Central memory CD8-positive, alpha-beta T cell (primary cell): ENCODE measurements at regions not wholly inside any gene's neighbourhood (a gene's known extent, or its start where the extent isn't known, plus 50 kb on each side); places are given as distances from the start of the nearest gene placed in this dataset.

Experiments used
- ATAC-seq: fragments of 150-1000 bp; cut with Tn5 transposase; replicated peaks from 2 replicates; pipeline ENCODE4 v1.10.0; 2022; ENCODE audit warnings: mild to moderate bottlenecking, moderate FRiP score, moderate number of reproducible peaks; ENCODE audit not compliant: poor library complexity, severe bottlenecking; ENCODE audit errors: extremely low read depth
- DNase-seq, 2 donors: peaks; one replicate each; pipeline ENCODE4 v3.0.0; 2021; ENCODE audit warnings: low spot score in 2 of 2
- H3K27ac Mint-ChIP-seq: one replicate; pipeline ENCODE4 v1.8.0; 2022; ENCODE audit warnings: low read depth, mild to moderate bottlenecking, moderate library complexity, mixed read lengths
- H3K27me3 Mint-ChIP-seq: one replicate; pipeline ENCODE4 v1.8.0; 2022; ENCODE audit warnings: mixed read lengths
- H3K36me3 Mint-ChIP-seq: one replicate; pipeline ENCODE4 v1.8.0; 2022; ENCODE audit warnings: mild to moderate bottlenecking, moderate library complexity, mixed read lengths; ENCODE audit not compliant: insufficient read depth
- H3K4me1 Mint-ChIP-seq: one replicate; pipeline ENCODE4 v1.8.0; 2022; ENCODE audit warnings: mixed read lengths
- H3K4me3 Mint-ChIP-seq: one replicate; pipeline ENCODE4 v1.8.0; 2022; ENCODE audit warnings: mild to moderate bottlenecking, moderate library complexity, mixed read lengths
- H3K9me3 Mint-ChIP-seq: one replicate; pipeline ENCODE4 v1.8.0; 2022; ENCODE audit warnings: mixed read lengths

- peaks cover 10% of the 10 kb centered on the region for H3K9me3 Mint-ChIP-seq
- no peak overlapping the region for H3K27ac Mint-ChIP-seq
- H3K4me3 Mint-ChIP-seq, result no peak overlapping the region
- no peaks in the 10 kb centered on the region for H3K4me1 Mint-ChIP-seq
- no peaks in the 10 kb centered on the region for H3K27me3 Mint-ChIP-seq
- DNase-seq (no peak), ATAC-seq (no peak)
- H3K36me3 Mint-ChIP-seq, result no peaks in the 10 kb centered on the region
Observed at GRCh38 chr6:153602401-153602800, 436.6 kb upstream of the OPRM1 start.

- Mint-ChIP-seq H3K27me3 (no peaks in the 10 kb centered on the region), H3K9me3 (peaks cover 14% of the 10 kb centered on the region), H3K4me3 (no peak overlapping the region), H3K4me1 (no peaks in the 10 kb centered on the region), H3K36me3 (no peaks in the 10 kb centered on the region), H3K27ac (no peak overlapping the region)
- no peak for ATAC-seq
- no peak for DNase-seq
Observed at GRCh38 chr6:153599901-153600300, 439.1 kb upstream of the OPRM1 start.

- Mint-ChIP-seq H3K4me3 (no peak overlapping the region), H3K36me3 (no peaks in the 10 kb centered on the region), H3K27me3 (no peaks in the 10 kb centered on the region), H3K9me3 (peaks cover 27% of the 10 kb centered on the region), H3K27ac (no peak overlapping the region), H3K4me1 (no peaks in the 10 kb centered on the region)
- DNase-seq (no peak), ATAC-seq (no peak)
Observed at GRCh38 chr6:153595903-153596302, 443.1 kb upstream of the OPRM1 start.

- no peaks in the 10 kb centered on the region for H3K36me3 Mint-ChIP-seq
- no peak overlapping the region for H3K4me3 Mint-ChIP-seq
- H3K27ac Mint-ChIP-seq, result no peak overlapping the region
- no peaks in the 10 kb centered on the region for H3K4me1 Mint-ChIP-seq
- H3K27me3 Mint-ChIP-seq, result no peaks in the 10 kb centered on the region
- peaks cover 27% of the 10 kb centered on the region for H3K9me3 Mint-ChIP-seq
- DNase-seq, result no peak
- ATAC-seq, result no peak
Observed at GRCh38 chr6:153594871-153595270, 444.2 kb upstream of the OPRM1 start.

- ATAC-seq (no peak), DNase-seq (no peak)
- no peaks in the 10 kb centered on the region for H3K4me1 Mint-ChIP-seq
- H3K27me3 Mint-ChIP-seq, result no peaks in the 10 kb centered on the region
- peaks cover 33% of the 10 kb centered on the region for H3K9me3 Mint-ChIP-seq
- no peak overlapping the region for H3K4me3 Mint-ChIP-seq
- no peak overlapping the region for H3K27ac Mint-ChIP-seq
- H3K36me3 Mint-ChIP-seq, result no peaks in the 10 kb centered on the region
Observed at GRCh38 chr6:153591159-153591558, 447.9 kb upstream of the OPRM1 start.

GRCh38 chr6:153590411-153590810 lies 448.6 kb upstream of the OPRM1 start:
- Mint-ChIP-seq H3K4me1 (no peaks in the 10 kb centered on the region), H3K27ac (no peak overlapping the region), H3K9me3 (peaks cover 29% of the 10 kb centered on the region), H3K36me3 (no peaks in the 10 kb centered on the region), H3K27me3 (no peaks in the 10 kb centered on the region), H3K4me3 (no peak overlapping the region)
- no peak for ATAC-seq
- DNase-seq, result no peak

GRCh38 chr6:153588330-153588729 lies 450.7 kb upstream of the OPRM1 start:
- Mint-ChIP-seq H3K36me3 (no peaks in the 10 kb centered on the region), H3K27me3 (no peaks in the 10 kb centered on the region), H3K4me1 (no peaks in the 10 kb centered on the region), H3K9me3 (peaks cover 19% of the 10 kb centered on the region), H3K27ac (no peak overlapping the region), H3K4me3 (no peak overlapping the region)
- DNase-seq (no peak), ATAC-seq (no peak)

GRCh38 chr6:153583685-153584084 lies 452.6 kb upstream of the RGS17 start:
- Mint-ChIP-seq H3K4me3 (no peak overlapping the region), H3K9me3 (peaks cover 23% of the 10 kb centered on the region), H3K27me3 (no peaks in the 10 kb centered on the region), H3K4me1 (no peaks in the 10 kb centered on the region), H3K27ac (no peak overlapping the region), H3K36me3 (no peaks in the 10 kb centered on the region)
- DNase-seq (no peak), ATAC-seq (no peak)

GRCh38 chr6:153580776-153581175 lies 449.7 kb upstream of the RGS17 start:
- Mint-ChIP-seq H3K36me3 (no peaks in the 10 kb centered on the region), H3K27ac (no peak overlapping the region), H3K4me1 (no peaks in the 10 kb centered on the region), H3K4me3 (no peak overlapping the region), H3K27me3 (no peaks in the 10 kb centered on the region), H3K9me3 (peaks cover 20% of the 10 kb centered on the region)
- ATAC-seq (no peak), DNase-seq (no peak)

GRCh38 chr6:153575528-153575927 lies 444.4 kb upstream of the RGS17 start:
- Mint-ChIP-seq H3K9me3 (peaks cover 19% of the 10 kb centered on the region), H3K36me3 (no peaks in the 10 kb centered on the region), H3K27me3 (no peaks in the 10 kb centered on the region), H3K4me1 (no peaks in the 10 kb centered on the region), H3K27ac (no peak overlapping the region), H3K4me3 (no peak overlapping the region)
- DNase-seq (no peak), ATAC-seq (no peak)

- ATAC-seq, result no peak
- Mint-ChIP-seq H3K27me3 (no peaks in the 10 kb centered on the region), H3K9me3 (peaks cover 13% of the 10 kb centered on the region), H3K27ac (no peak overlapping the region), H3K36me3 (no peaks in the 10 kb centered on the region), H3K4me1 (no peaks in the 10 kb centered on the region), H3K4me3 (no peak overlapping the region)
- no peak for DNase-seq
Observed at GRCh38 chr6:153574231-153574630, 443.1 kb upstream of the RGS17 start.

GRCh38 chr6:153572371-153572770 lies 441.3 kb upstream of the RGS17 start:
- Mint-ChIP-seq H3K27me3 (no peaks in the 10 kb centered on the region), H3K27ac (no peak overlapping the region), H3K9me3 (peaks cover 8% of the 10 kb centered on the region), H3K4me1 (no peaks in the 10 kb centered on the region), H3K36me3 (no peaks in the 10 kb centered on the region), H3K4me3 (no peak overlapping the region)
- DNase-seq, result no peak
- ATAC-seq, result no peak

- no peak for ATAC-seq
- Mint-ChIP-seq H3K27me3 (no peaks in the 10 kb centered on the region), H3K4me3 (no peak overlapping the region), H3K36me3 (no peaks in the 10 kb centered on the region), H3K9me3 (no peaks in the 10 kb centered on the region), H3K27ac (no peak overlapping the region), H3K4me1 (no peaks in the 10 kb centered on the region)
- no peak for DNase-seq
Observed at GRCh38 chr6:153568628-153569027, 437.5 kb upstream of the RGS17 start.

- H3K4me1 Mint-ChIP-seq, result no peaks in the 10 kb centered on the region
- no peaks in the 10 kb centered on the region for H3K9me3 Mint-ChIP-seq
- DNase-seq (no peak), ATAC-seq (no peak)
- H3K36me3 Mint-ChIP-seq, result no peaks in the 10 kb centered on the region
- H3K27me3 Mint-ChIP-seq, result no peaks in the 10 kb centered on the region
- no peak overlapping the region for H3K4me3 Mint-ChIP-seq
- no peak overlapping the region for H3K27ac Mint-ChIP-seq
Observed at GRCh38 chr6:153564803-153565202, 433.7 kb upstream of the RGS17 start.
